AG04449 (cell line): ENCODE measurements at regions not wholly inside any gene's neighbourhood (a gene's known extent, or its start where the extent isn't known, plus 50 kb on each side); places are given as distances from the start of the nearest gene placed in this dataset.

Experiments
- CTCF ChIA-PET: fragments of 350-600 bp; formaldehyde crosslinking; extraction: SDS; loops from one replicate; lab custom pipeline; 2021; ENCODE audit warnings: antibody characterized with exemption; lab: Yijun Ruan, JAX
- POLR2A ChIA-PET: fragments of 400-600, 350-600 bp; formaldehyde crosslinking; extraction: SDS; loops from one replicate; lab custom pipeline; 2020; ENCODE audit warnings: antibody characterized with exemption, inconsistent platforms; lab: Yijun Ruan, JAX
- DNase-seq: peaks from one replicate; pipeline ENCODE4 v3.0.0-alpha.2; 2010; ENCODE audit warnings: low read depth, low spot score
- H3K4me3 ChIP-seq: 2 replicates; pipeline ENCODE4 v1.5.1; 2011; ENCODE audit warnings: low read depth, mild to moderate bottlenecking, control low read depth, low read length
- TF ChIP-seq, protein P1 (sequence below): IDR thresholded peaks from one replicate; pipeline ENCODE4 v1.5.1; 2011; ENCODE audit warnings: mild to moderate bottlenecking, moderate library complexity, low read length, control low read depth, inconsistent platforms; ENCODE audit not compliant: insufficient read depth; ENCODE audit errors: missing control alignments

DNA sequence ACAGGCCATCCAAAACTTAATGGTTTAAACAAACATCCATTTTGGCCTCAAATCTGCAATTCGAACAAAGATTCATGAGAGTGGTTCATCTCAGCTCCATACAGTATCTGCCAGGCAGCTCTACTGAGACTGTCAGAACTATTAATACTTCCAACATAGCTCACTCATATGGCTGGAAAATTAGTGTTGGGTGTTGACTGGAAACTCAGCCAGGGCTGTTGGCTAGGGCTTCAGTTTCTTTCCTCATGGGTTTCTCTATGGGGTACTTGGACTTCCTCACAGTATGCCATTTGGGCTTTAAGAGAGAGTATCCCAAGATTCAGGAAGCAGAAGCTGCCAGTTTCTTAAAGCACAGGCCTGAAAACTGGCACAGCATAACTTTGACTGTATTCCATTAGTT is 240.3 kb downstream of the TPBG start:
- ChIA-PET POLR2A (no interaction called here), CTCF (interaction anchor here (1.5 to 1.8 kb wide), 2 partner anchors 454 to 461 kb away, joined by 5 read pairs; partner anchors contain the start of gene UBE3D)

DNA sequence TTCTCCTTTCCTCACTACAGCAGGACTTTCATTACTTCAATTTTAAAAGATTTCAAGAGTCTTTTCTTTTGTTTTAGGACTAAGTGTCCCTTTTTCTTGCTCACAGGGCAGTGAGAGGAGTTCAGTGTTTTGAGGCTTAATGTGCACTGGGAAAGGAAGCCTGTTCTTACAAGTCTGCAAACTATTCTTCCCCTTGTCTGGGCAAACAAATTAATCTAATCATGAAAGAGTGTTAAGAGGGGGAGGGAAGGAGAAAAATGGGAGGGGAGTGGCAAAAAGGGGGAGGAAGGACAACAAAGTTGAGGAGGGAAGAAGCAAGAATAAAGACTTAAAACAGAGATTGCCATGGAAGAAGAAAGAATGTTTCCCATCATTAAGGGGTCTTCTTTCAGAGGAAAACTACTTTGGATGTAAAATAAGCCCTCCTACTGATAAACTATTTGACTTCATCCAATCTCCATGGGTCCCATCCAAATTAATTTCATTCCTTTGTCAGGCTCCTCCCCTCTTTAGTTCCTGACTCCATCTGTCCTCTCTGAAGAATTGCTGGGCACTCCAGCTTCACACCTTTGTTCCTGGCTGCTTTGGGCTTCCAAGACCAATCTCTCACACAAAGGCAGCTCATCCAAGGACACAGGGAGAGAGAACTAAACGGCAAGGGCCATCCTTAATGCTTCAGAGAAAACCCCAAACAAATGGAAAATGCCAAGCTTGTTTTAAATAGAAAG is 244.5 kb downstream of the TPBG start:
- no peak overlapping the region for H3K4me3 ChIP-seq
- CTCF ChIA-PET: no interaction called here
- TF ChIP-seq, protein P1, sequence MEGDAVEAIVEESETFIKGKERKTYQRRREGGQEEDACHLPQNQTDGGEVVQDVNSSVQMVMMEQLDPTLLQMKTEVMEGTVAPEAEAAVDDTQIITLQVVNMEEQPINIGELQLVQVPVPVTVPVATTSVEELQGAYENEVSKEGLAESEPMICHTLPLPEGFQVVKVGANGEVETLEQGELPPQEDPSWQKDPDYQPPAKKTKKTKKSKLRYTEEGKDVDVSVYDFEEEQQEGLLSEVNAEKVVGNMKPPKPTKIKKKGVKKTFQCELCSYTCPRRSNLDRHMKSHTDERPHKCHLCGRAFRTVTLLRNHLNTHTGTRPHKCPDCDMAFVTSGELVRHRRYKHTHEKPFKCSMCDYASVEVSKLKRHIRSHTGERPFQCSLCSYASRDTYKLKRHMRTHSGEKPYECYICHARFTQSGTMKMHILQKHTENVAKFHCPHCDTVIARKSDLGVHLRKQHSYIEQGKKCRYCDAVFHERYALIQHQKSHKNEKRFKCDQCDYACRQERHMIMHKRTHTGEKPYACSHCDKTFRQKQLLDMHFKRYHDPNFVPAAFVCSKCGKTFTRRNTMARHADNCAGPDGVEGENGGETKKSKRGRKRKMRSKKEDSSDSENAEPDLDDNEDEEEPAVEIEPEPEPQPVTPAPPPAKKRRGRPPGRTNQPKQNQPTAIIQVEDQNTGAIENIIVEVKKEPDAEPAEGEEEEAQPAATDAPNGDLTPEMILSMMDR: no peak
- no peak for DNase-seq
- POLR2A ChIA-PET: no interaction called here

More for the DNA sequence above, 240.3 kb downstream of the TPBG start:
- DNase-seq: no peak
- H3K4me3 ChIP-seq: no peak overlapping the region
- TF ChIP-seq, protein P1: no peak

DNA sequence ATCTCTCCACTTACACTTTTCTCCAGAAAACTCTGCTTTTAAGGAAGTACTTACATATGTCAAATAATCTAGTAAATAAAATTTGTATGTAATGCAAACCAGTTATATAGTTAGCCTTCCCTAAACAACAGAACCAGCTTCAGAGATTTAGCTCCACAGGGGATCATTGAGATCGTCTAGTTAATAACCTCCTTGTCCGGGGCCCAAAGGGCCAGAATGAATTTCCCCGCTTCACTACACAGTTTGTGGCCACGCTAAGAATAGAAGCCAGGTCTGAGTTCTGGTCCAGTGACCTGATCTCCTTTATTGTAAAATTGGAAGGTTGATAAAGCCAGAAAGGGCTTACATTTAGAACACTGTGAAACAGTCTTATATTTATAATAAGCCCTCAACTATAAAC is 245.2 kb downstream of the TPBG start:
- CTCF ChIA-PET: no interaction called here

DNA sequence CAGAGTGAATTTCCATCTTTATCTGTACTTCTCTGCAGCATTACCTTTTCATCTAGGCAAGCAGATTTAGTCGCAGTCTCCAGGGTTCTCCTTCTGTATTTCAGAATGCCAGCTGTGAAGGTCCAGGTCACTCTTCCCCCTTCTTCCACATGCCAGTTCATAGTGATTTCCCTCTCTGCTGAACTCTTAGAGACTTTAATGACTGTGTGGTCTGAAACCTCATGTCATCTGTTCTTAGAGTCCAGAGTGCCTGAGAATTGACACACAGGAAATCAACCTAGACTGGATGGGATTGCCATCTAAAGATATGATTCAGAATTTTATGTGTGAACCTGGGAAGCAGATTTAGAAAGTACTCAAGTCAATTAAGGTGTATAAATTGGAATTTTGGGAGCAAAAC is 248.1 kb downstream of the TPBG start:
- TF ChIP-seq, protein P1: no peak
- POLR2A ChIA-PET: no interaction called here
- DNase-seq: no peak

More for the DNA sequence above, 245.2 kb downstream of the TPBG start:
- POLR2A ChIA-PET: no interaction called here
- DNase-seq: no peak
- H3K4me3 ChIP-seq: no peak overlapping the region
- TF ChIP-seq, protein P1: no peak

DNA sequence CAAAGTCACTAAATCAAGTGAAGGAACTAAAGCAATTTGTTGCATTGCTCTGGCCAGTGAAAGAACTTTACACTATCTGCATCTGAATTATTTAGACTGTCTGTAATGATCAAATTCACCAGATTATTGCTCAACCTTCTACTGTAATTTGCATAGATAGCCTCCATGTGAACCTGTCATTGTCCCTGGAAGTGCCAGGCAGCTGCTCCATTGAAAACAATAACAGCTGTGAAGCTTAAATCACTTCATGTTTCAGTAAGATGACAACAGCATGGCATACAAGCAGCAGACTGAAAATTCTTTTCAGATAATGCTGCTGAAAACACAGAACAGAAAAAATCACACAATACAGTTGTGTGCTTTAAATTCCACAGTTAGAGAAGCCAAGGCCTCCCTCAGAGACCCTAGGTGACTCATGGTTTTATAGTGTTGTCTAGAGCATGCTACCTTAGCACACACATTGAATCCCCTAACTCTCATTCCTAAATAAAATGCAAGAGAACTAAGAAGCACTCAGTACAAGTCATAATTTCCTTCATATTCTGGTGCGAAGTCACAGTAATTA is 248.9 kb downstream of the TPBG start:
- ChIA-PET POLR2A (no interaction called here), CTCF (interaction anchor here (1.4 kb wide), 1 partner anchor 441 kb away, joined by 3 read pairs; no protein-coding TSS in a partner anchor)
- TF ChIP-seq, protein P1: no peak
- no peak for DNase-seq
- no peak overlapping the region for H3K4me3 ChIP-seq

More for the DNA sequence above, 248.1 kb downstream of the TPBG start:
- H3K4me3 ChIP-seq: no peak overlapping the region
- CTCF ChIA-PET: interaction anchor here (1.4 kb wide), 1 partner anchor 442 kb away, joined by 3 read pairs; no protein-coding TSS in a partner anchor

DNA sequence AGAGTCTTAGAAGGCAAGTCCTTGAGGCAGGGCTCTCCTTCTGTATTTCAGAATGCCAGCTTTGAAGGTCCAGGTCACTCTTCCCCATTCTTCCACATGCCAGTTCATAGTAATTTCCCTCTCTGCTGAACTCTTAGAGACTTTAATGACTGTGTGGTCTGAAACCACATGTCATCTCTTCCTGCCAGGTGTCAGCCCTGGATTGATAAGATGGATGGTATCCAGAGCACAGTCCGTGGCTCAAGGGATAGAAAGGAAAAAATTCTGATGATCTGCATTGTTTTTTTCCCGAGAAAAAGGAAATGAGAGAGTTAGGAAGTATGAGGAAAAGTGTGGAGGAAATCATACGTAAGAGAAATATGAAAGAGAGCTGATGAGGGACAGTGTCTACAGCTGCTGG is 250.9 kb downstream of the TPBG start:
- CTCF ChIA-PET: interaction anchor here (1.6 to 2.1 kb wide), 2 partner anchors 16 to 344 kb away, joined by 3 to 9 read pairs; no protein-coding TSS in a partner anchor
- TF ChIP-seq, protein P1: no peak
- no peak for DNase-seq
- POLR2A ChIA-PET: no interaction called here
- no peak overlapping the region for H3K4me3 ChIP-seq
